WTC11 (cell line): ENCODE measurements at regions not wholly inside any gene's neighbourhood (a gene's known extent, or its start where the extent isn't known, plus 50 kb on each side); places are given as distances from the start of the nearest gene placed in this dataset.

Experiments
- ATAC-seq: fragments of 200-7000 bp; cut with Tn5 transposase; 2 replicates; pipeline ENCODE4 v1.10.0; 2021; ENCODE audit warnings: mild to moderate bottlenecking, moderate library complexity
- CTCF ChIA-PET: fragments of 300-600 bp; sonication (Branson Sonifier 250); formaldehyde crosslinking; loops from one replicate; lab custom pipeline; 2021; ENCODE audit warnings: antibody characterized with exemption; lab: Charles Lee
- POLR2A ChIA-PET: fragments of 350-600 bp; sonication (Branson Sonifier 250); formaldehyde crosslinking; loops from one replicate; lab custom pipeline; 2021; ENCODE audit warnings: antibody characterized with exemption; lab: Charles Lee
- DNase-seq: peaks from one replicate; pipeline ENCODE4 v3.0.0; 2021; ENCODE audit warnings: low spot score
- H3K27ac Mint-ChIP-seq: 2 replicates; pipeline ENCODE4 v1.8.0; 2021; ENCODE audit warnings: mixed read lengths
- H3K27me3 Mint-ChIP-seq: 2 replicates; pipeline ENCODE4 v1.8.0; 2021; ENCODE audit warnings: low read depth, mild to moderate bottlenecking, moderate library complexity, mixed read lengths
- H3K36me3 Mint-ChIP-seq: 2 replicates; pipeline ENCODE4 v1.8.0; 2021; ENCODE audit warnings: mixed read lengths
- H3K4me1 Mint-ChIP-seq: 2 replicates; pipeline ENCODE4 v1.8.0; 2022; ENCODE audit warnings: mixed read lengths
- H3K4me3 Mint-ChIP-seq: 2 replicates; pipeline ENCODE4 v1.8.0; 2021; ENCODE audit warnings: mild to moderate bottlenecking, moderate library complexity, mixed read lengths
- H3K9me3 Mint-ChIP-seq: 2 replicates; pipeline ENCODE4 v1.8.0; 2021; ENCODE audit warnings: mixed read lengths
- AFF4 ChIP-seq: sonication (generic); formaldehyde crosslinking; IDR thresholded peaks from 2 replicates; pipeline ENCODE4 v1.8.1; 2023; ENCODE audit warnings: mild to moderate bottlenecking, missing genetic modification reagents, borderline replicate concordance
- CREB1 ChIP-seq: sonication (generic); formaldehyde crosslinking; IDR thresholded peaks from 2 replicates; pipeline ENCODE4 v1.8.0; 2023; ENCODE audit warnings: mild to moderate bottlenecking, missing genetic modification reagents
- ELF4 ChIP-seq: sonication (generic); formaldehyde crosslinking; IDR thresholded peaks from 2 replicates; pipeline ENCODE4 v1.8.1; 2022; ENCODE audit warnings: low read depth, mild to moderate bottlenecking, moderate library complexity, missing genetic modification reagents
- ESRRA ChIP-seq: sonication (generic); formaldehyde crosslinking; IDR thresholded peaks from 2 replicates; pipeline ENCODE4 v1.8.1; 2022; ENCODE audit warnings: mild to moderate bottlenecking, missing genetic modification reagents, borderline replicate concordance
- GRHL2 ChIP-seq: fragments of 250-450 bp; sonication (Bioruptor Pico); IDR thresholded peaks from 2 replicates; pipeline ENCODE4 v1.8.0; 2022; ENCODE audit warnings: mild to moderate bottlenecking, moderate library complexity; ENCODE audit not compliant: insufficient replicate concordance, severe bottlenecking
- HMGXB4 ChIP-seq: sonication (generic); formaldehyde crosslinking; IDR thresholded peaks from 2 replicates; pipeline ENCODE4 v1.8.1; 2023; ENCODE audit warnings: mild to moderate bottlenecking, moderate library complexity, missing genetic modification reagents
- IRF2 ChIP-seq: sonication (generic); formaldehyde crosslinking; IDR thresholded peaks from 2 replicates; pipeline ENCODE4 v1.8.0; 2022; ENCODE audit warnings: low read depth, missing genetic modification reagents, borderline replicate concordance
- KAT7 ChIP-seq: sonication (generic); formaldehyde crosslinking; IDR thresholded peaks from 2 replicates; pipeline ENCODE4 v1.8.1; 2023; ENCODE audit warnings: missing genetic modification reagents, mild to moderate bottlenecking, borderline replicate concordance
- SMAD4 ChIP-seq: sonication (generic); formaldehyde crosslinking; IDR thresholded peaks from 2 replicates; pipeline ENCODE4 v1.8.0; 2022; ENCODE audit warnings: mild to moderate bottlenecking, missing genetic modification reagents
- TF ChIP-seq, protein P1 (sequence below): sonication (generic); formaldehyde crosslinking; conservative IDR thresholded peaks from 2 replicates; pipeline ENCODE4 v1.8.1; 2023; ENCODE audit warnings: mild to moderate bottlenecking, low read depth, missing genetic modification reagents, moderate library complexity
- TF ChIP-seq, protein P2 (sequence below): fragments of 250-450 bp; sonication (Bioruptor Pico); IDR thresholded peaks from 2 replicates; pipeline ENCODE4 v1.8.0; 2021; ENCODE audit warnings: mild to moderate bottlenecking
- TF ChIP-seq, protein P3 (sequence below): fragments of 250-450 bp; sonication (Bioruptor Pico); IDR thresholded peaks from 2 replicates; pipeline ENCODE4 v1.9.0; 2021; ENCODE audit warnings: mild to moderate bottlenecking
- TF ChIP-seq, protein P4 (sequence below): sonication (generic); formaldehyde crosslinking; IDR thresholded peaks from 2 replicates; pipeline ENCODE4 v1.8.0; 2022; ENCODE audit warnings: mild to moderate bottlenecking, missing genetic modification reagents
- TF ChIP-seq, protein P5 (sequence below): sonication (generic); formaldehyde crosslinking; IDR thresholded peaks from 2 replicates; pipeline ENCODE4 v1.8.1; 2023; ENCODE audit warnings: mild to moderate bottlenecking, missing genetic modification reagents, moderate library complexity

DNA sequence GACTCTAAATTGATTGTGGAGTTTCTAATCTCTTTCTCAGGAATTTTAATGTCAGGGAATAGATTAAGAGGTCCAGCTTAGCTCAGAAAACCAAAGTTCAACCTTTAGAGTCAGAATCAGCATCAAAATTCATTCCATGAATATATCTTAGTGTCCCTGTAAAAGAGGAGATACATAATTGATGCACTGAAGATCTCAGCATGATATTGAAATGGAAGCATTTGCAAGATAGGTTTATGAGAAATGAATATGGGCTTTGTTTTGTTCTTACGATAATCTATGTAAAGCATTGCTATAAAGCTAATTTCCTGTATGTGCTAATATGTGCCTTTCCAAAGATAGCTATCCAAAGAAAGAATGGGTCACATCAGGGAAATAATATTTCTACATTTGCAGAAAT lies 404.5 kb upstream of the HSF2 start (continued):
- TF ChIP-seq KAT7 (CRISPR knock-in tag): no peak
- TF ChIP-seq, protein P1, sequence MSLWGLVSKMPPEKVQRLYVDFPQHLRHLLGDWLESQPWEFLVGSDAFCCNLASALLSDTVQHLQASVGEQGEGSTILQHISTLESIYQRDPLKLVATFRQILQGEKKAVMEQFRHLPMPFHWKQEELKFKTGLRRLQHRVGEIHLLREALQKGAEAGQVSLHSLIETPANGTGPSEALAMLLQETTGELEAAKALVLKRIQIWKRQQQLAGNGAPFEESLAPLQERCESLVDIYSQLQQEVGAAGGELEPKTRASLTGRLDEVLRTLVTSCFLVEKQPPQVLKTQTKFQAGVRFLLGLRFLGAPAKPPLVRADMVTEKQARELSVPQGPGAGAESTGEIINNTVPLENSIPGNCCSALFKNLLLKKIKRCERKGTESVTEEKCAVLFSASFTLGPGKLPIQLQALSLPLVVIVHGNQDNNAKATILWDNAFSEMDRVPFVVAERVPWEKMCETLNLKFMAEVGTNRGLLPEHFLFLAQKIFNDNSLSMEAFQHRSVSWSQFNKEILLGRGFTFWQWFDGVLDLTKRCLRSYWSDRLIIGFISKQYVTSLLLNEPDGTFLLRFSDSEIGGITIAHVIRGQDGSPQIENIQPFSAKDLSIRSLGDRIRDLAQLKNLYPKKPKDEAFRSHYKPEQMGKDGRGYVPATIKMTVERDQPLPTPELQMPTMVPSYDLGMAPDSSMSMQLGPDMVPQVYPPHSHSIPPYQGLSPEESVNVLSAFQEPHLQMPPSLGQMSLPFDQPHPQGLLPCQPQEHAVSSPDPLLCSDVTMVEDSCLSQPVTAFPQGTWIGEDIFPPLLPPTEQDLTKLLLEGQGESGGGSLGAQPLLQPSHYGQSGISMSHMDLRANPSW (CRISPR knock-in tag): no peak
- no peak for TF ChIP-seq CREB1 (CRISPR knock-in tag)

- DNase-seq (no peak), ATAC-seq (no peak)
- TF ChIP-seq SMAD4 (CRISPR knock-in tag) (no peak), HMGXB4 (CRISPR knock-in tag) (no peak), ELF4 (CRISPR knock-in tag) (no peak), ESRRA (CRISPR knock-in tag) (no peak), GRHL2 (CRISPR knock-in tag) (no peak)
- TF ChIP-seq, protein P2, sequence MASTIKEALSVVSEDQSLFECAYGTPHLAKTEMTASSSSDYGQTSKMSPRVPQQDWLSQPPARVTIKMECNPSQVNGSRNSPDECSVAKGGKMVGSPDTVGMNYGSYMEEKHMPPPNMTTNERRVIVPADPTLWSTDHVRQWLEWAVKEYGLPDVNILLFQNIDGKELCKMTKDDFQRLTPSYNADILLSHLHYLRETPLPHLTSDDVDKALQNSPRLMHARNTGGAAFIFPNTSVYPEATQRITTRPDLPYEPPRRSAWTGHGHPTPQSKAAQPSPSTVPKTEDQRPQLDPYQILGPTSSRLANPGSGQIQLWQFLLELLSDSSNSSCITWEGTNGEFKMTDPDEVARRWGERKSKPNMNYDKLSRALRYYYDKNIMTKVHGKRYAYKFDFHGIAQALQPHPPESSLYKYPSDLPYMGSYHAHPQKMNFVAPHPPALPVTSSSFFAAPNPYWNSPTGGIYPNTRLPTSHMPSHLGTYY (CRISPR knock-in tag): no peak
- TF ChIP-seq, protein P3, sequence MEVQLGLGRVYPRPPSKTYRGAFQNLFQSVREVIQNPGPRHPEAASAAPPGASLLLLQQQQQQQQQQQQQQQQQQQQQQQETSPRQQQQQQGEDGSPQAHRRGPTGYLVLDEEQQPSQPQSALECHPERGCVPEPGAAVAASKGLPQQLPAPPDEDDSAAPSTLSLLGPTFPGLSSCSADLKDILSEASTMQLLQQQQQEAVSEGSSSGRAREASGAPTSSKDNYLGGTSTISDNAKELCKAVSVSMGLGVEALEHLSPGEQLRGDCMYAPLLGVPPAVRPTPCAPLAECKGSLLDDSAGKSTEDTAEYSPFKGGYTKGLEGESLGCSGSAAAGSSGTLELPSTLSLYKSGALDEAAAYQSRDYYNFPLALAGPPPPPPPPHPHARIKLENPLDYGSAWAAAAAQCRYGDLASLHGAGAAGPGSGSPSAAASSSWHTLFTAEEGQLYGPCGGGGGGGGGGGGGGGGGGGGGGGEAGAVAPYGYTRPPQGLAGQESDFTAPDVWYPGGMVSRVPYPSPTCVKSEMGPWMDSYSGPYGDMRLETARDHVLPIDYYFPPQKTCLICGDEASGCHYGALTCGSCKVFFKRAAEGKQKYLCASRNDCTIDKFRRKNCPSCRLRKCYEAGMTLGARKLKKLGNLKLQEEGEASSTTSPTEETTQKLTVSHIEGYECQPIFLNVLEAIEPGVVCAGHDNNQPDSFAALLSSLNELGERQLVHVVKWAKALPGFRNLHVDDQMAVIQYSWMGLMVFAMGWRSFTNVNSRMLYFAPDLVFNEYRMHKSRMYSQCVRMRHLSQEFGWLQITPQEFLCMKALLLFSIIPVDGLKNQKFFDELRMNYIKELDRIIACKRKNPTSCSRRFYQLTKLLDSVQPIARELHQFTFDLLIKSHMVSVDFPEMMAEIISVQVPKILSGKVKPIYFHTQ: no peak
- TF ChIP-seq, protein P4, sequence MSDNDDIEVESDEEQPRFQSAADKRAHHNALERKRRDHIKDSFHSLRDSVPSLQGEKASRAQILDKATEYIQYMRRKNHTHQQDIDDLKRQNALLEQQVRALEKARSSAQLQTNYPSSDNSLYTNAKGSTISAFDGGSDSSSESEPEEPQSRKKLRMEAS (CRISPR knock-in tag): no peak
- H3K4me1 Mint-ChIP-seq: peaks cover 54% of the 10 kb centered on the region
- peaks cover 10% of the 10 kb centered on the region; the same call in 1 of the 2 replicates for H3K36me3 Mint-ChIP-seq
- no peak overlapping the region for H3K27ac Mint-ChIP-seq
- H3K4me3 Mint-ChIP-seq: no peak overlapping the region
- ChIA-PET CTCF (no interaction called here), POLR2A (no interaction called here)
- no peaks in the 10 kb centered on the region for H3K27me3 Mint-ChIP-seq
- peaks cover 16% of the 10 kb centered on the region; the same call in 1 of the 2 replicates for H3K9me3 Mint-ChIP-seq
Observed at GRCh38 chr6:121998631-121999030, 400.8 kb upstream of the HSF2 start.

GRCh38 chr6:121999456-122000065 lies 399.9 kb upstream of the HSF2 start:
- Mint-ChIP-seq H3K27me3 (no peaks in the 10 kb centered on the region), H3K27ac (no peak overlapping the region), H3K4me1 (peaks cover 44% of the 10 kb centered on the region), H3K36me3 (peaks cover 14% of the 10 kb centered on the region; the same call in 1 of the 2 replicates), H3K4me3 (no peak overlapping the region), H3K9me3 (peaks cover 21% of the 10 kb centered on the region)
- peak; percentile 73 for ATAC-seq
- TF ChIP-seq AFF4 (CRISPR knock-in tag) (no peak), IRF2 (CRISPR knock-in tag) (no peak)
- TF ChIP-seq, protein P5, sequence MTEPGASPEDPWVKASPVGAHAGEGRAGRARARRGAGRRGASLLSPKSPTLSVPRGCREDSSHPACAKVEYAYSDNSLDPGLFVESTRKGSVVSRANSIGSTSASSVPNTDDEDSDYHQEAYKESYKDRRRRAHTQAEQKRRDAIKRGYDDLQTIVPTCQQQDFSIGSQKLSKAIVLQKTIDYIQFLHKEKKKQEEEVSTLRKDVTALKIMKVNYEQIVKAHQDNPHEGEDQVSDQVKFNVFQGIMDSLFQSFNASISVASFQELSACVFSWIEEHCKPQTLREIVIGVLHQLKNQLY (CRISPR knock-in tag): no peak
- no peak for DNase-seq
- POLR2A ChIA-PET: no interaction called here
- CTCF ChIA-PET: no interaction called here
